GM12878 (cell line): ENCODE measurements at regions not wholly inside any gene's neighbourhood (a gene's known extent, or its start where the extent isn't known, plus 50 kb on each side); places are given as distances from the start of the nearest gene placed in this dataset.

Experiments
- BMI1 ChIP-seq: fragments of 450-650 bp; IDR thresholded peaks from 2 replicates; pipeline ENCODE4 v1.6.1; 2016; ENCODE audit warnings: mild to moderate bottlenecking, moderate library complexity, borderline replicate concordance
- EP300 ChIP-seq, 2 experiments: fragments of 150-350 bp in 1 of 2; IDR thresholded peaks; 2 replicates each; pipeline ENCODE4 v1.6.1; 2011 to 2012; ENCODE audit warnings: low read depth in 2 of 2, low read length in 2 of 2, borderline replicate concordance in 1 of 2, improper control_type of control experiment in 1 of 2, inconsistent platforms in 1 of 2; ENCODE audit not compliant: control insufficient read depth in 1 of 2
- FOXK2 ChIP-seq: fragments of 450-650 bp; IDR thresholded peaks from 2 replicates; pipeline ENCODE4 v1.6.1; 2017; ENCODE audit warnings: mild to moderate bottlenecking, moderate library complexity
- GABPA ChIP-seq: IDR thresholded peaks from 2 replicates; pipeline ENCODE4 v1.6.1; 2014; ENCODE audit warnings: antibody characterized with exemption, low read depth, mild to moderate bottlenecking, inconsistent platforms
- IKZF2 ChIP-seq, 2 experiments: fragments of 450-650 bp; IDR thresholded peaks; 2 replicates each; pipeline ENCODE4 v1.6.1; 2017; ENCODE audit warnings: mild to moderate bottlenecking in 2 of 2, moderate library complexity in 2 of 2
- JUNB ChIP-seq: IDR thresholded peaks from 2 replicates; pipeline ENCODE4 v1.6.1; 2016; ENCODE audit warnings: antibody characterized with exemption, mild to moderate bottlenecking
- MEF2B ChIP-seq: fragments of 450-650 bp; IDR thresholded peaks from 2 replicates; pipeline ENCODE4 v1.6.1; 2018; ENCODE audit warnings: mild to moderate bottlenecking, moderate library complexity; ENCODE audit not compliant: partially characterized antibody, poor library complexity, severe bottlenecking
- MTA2 ChIP-seq: fragments of 450-650 bp; IDR thresholded peaks from 2 replicates; pipeline ENCODE4 v1.6.1; 2016; ENCODE audit warnings: low read depth, mild to moderate bottlenecking, moderate library complexity
- NFIC ChIP-seq: IDR thresholded peaks from 2 replicates; pipeline ENCODE4 v1.6.1; 2012; ENCODE audit warnings: low read depth, mild to moderate bottlenecking, inconsistent platforms, low read length, moderate library complexity
- NRF1 ChIP-seq: conservative IDR thresholded peaks from 2 replicates; pipeline ENCODE4 v1.6.1; 2011; ENCODE audit warnings: mild to moderate bottlenecking, low read depth, low read length, improper control_type of control experiment
- PAX5 ChIP-seq: IDR thresholded peaks from 2 replicates; pipeline ENCODE4 v1.6.1; 2011; ENCODE audit warnings: low read depth, low read length, borderline replicate concordance
- RFX5 ChIP-seq: IDR thresholded peaks from 2 replicates; pipeline ENCODE4 v1.6.1; 2011; ENCODE audit warnings: low read depth, low read length, improper control_type of control experiment
- SPI1 ChIP-seq: IDR thresholded peaks from 2 replicates; pipeline ENCODE4 v1.6.1; 2011; ENCODE audit warnings: low read depth, mild to moderate bottlenecking, low read length, moderate library complexity, borderline replicate concordance; ENCODE audit not compliant: insufficient read depth
- STAT3 ChIP-seq: IDR thresholded peaks from 2 replicates; pipeline ENCODE4 v1.6.1; 2011; ENCODE audit warnings: low read depth, low read length, improper control_type of control experiment
- YY1 ChIP-seq: IDR thresholded peaks from 2 replicates; pipeline ENCODE4 v1.6.1; 2011; ENCODE audit warnings: low read depth, mild to moderate bottlenecking, low read length
- ZNF24 ChIP-seq: fragments of 450-650 bp; IDR thresholded peaks from 2 replicates; pipeline ENCODE4 v1.6.1; 2017; ENCODE audit warnings: antibody characterized with exemption, mild to moderate bottlenecking
- TF ChIP-seq, protein P1 (sequence below): fragments of 150-350 bp; IDR thresholded peaks from 2 replicates; pipeline ENCODE4 v1.6.1; 2014; ENCODE audit warnings: mild to moderate bottlenecking, low read depth, low read length
- TF ChIP-seq, protein P2 (sequence below): fragments of 450-650 bp; IDR thresholded peaks from 2 replicates; pipeline ENCODE4 v1.6.1; 2017; ENCODE audit warnings: mild to moderate bottlenecking, low read depth, inconsistent platforms; ENCODE audit not compliant: poor library complexity, severe bottlenecking
- TF ChIP-seq, protein P3 (sequence below): fragments of 450-650 bp; IDR thresholded peaks from 2 replicates; pipeline ENCODE4 v1.6.1; 2017; ENCODE audit warnings: mild to moderate bottlenecking, moderate library complexity
- TF ChIP-seq, protein P4 (sequence below): fragments of 450-650 bp; conservative IDR thresholded peaks from 2 replicates; pipeline ENCODE4 v1.6.1; 2017; ENCODE audit warnings: mild to moderate bottlenecking, moderate library complexity

DNA sequence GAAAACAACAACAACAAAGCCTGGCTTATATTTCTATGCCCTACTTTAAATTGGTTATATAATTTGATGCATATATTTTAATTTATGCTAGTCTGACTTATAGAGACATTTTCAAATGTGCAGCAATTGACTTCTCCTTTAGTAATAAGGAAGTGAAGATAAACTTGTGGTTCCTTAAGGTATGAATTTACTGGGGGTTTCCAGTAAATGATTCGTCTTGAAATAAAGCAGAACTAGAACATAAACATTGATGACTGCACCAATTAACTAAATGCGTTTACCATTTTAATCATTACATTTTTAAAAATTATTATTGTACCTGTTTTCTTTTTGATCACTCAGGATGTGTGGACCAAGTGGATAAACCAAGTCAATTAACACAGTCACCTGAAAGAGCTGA, 99.6 kb upstream of the CCSER1 start (continued):
- TF ChIP-seq, protein P1, sequence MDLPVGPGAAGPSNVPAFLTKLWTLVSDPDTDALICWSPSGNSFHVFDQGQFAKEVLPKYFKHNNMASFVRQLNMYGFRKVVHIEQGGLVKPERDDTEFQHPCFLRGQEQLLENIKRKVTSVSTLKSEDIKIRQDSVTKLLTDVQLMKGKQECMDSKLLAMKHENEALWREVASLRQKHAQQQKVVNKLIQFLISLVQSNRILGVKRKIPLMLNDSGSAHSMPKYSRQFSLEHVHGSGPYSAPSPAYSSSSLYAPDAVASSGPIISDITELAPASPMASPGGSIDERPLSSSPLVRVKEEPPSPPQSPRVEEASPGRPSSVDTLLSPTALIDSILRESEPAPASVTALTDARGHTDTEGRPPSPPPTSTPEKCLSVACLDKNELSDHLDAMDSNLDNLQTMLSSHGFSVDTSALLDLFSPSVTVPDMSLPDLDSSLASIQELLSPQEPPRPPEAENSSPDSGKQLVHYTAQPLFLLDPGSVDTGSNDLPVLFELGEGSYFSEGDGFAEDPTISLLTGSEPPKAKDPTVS: no peak
- TF ChIP-seq NRF1 (no peak), PAX5 (no peak), SPI1 (peak; percentile 96), BMI1 (peak; percentile 83), MTA2 (peak; percentile 99), GABPA (no peak), EP300 (IDR thresholded peaks at IDR 0.05; ENCODE audit: borderline replicate concordance in 1 of 2, control insufficient read depth in 1 of 2, low read depth in 2 of 2, low read length in 2 of 2) (peak; percentile 83 to 91; a peak in 3 of 4 replicates), IKZF2 (IDR thresholded peaks at IDR 0.05) (no peak; a peak in 2 of 4 replicates), ZNF24 (peak; percentile 29; the same call in 1 of the 2 replicates), NFIC (0 out of 2 replicates have a peak, but pooled peaks have one; percentile 46), JUNB (peak; percentile 22), STAT3 (no peak), FOXK2 (no peak), MEF2B (peak; percentile 38), RFX5 (no peak), YY1 (no peak)
- TF ChIP-seq, protein P2, sequence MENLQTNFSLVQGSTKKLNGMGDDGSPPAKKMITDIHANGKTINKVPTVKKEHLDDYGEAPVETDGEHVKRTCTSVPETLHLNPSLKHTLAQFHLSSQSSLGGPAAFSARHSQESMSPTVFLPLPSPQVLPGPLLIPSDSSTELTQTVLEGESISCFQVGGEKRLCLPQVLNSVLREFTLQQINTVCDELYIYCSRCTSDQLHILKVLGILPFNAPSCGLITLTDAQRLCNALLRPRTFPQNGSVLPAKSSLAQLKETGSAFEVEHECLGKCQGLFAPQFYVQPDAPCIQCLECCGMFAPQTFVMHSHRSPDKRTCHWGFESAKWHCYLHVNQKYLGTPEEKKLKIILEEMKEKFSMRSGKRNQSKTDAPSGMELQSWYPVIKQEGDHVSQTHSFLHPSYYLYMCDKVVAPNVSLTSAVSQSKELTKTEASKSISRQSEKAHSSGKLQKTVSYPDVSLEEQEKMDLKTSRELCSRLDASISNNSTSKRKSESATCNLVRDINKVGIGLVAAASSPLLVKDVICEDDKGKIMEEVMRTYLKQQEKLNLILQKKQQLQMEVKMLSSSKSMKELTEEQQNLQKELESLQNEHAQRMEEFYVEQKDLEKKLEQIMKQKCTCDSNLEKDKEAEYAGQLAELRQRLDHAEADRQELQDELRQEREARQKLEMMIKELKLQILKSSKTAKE: no peak
- TF ChIP-seq, protein P3, sequence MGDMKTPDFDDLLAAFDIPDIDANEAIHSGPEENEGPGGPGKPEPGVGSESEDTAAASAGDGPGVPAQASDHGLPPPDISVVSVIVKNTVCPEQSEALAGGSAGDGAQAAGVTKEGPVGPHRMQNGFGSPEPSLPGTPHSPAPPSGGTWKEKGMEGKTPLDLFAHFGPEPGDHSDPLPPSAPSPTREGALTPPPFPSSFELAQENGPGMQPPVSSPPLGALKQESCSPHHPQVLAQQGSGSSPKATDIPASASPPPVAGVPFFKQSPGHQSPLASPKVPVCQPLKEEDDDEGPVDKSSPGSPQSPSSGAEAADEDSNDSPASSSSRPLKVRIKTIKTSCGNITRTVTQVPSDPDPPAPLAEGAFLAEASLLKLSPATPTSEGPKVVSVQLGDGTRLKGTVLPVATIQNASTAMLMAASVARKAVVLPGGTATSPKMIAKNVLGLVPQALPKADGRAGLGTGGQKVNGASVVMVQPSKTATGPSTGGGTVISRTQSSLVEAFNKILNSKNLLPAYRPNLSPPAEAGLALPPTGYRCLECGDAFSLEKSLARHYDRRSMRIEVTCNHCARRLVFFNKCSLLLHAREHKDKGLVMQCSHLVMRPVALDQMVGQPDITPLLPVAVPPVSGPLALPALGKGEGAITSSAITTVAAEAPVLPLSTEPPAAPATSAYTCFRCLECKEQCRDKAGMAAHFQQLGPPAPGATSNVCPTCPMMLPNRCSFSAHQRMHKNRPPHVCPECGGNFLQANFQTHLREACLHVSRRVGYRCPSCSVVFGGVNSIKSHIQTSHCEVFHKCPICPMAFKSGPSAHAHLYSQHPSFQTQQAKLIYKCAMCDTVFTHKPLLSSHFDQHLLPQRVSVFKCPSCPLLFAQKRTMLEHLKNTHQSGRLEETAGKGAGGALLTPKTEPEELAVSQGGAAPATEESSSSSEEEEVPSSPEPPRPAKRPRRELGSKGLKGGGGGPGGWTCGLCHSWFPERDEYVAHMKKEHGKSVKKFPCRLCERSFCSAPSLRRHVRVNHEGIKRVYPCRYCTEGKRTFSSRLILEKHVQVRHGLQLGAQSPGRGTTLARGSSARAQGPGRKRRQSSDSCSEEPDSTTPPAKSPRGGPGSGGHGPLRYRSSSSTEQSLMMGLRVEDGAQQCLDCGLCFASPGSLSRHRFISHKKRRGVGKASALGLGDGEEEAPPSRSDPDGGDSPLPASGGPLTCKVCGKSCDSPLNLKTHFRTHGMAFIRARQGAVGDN: no peak
- TF ChIP-seq, protein P4, sequence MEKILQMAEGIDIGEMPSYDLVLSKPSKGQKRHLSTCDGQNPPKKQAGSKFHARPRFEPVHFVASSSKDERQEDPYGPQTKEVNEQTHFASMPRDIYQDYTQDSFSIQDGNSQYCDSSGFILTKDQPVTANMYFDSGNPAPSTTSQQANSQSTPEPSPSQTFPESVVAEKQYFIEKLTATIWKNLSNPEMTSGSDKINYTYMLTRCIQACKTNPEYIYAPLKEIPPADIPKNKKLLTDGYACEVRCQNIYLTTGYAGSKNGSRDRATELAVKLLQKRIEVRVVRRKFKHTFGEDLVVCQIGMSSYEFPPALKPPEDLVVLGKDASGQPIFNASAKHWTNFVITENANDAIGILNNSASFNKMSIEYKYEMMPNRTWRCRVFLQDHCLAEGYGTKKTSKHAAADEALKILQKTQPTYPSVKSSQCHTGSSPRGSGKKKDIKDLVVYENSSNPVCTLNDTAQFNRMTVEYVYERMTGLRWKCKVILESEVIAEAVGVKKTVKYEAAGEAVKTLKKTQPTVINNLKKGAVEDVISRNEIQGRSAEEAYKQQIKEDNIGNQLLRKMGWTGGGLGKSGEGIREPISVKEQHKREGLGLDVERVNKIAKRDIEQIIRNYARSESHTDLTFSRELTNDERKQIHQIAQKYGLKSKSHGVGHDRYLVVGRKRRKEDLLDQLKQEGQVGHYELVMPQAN: no peak
